GM12872 (cell line): ENCODE measurements at regions not wholly inside any gene's neighbourhood (a gene's known extent, or its start where the extent isn't known, plus 50 kb on each side); places are given as distances from the start of the nearest gene placed in this dataset.

Experiments used
- CTCF ChIP-seq: IDR thresholded peaks from 3 replicates; pipeline ENCODE4 v1.5.1; 2011; ENCODE audit warnings: low read depth, mild to moderate bottlenecking, low read length, moderate library complexity; ENCODE audit not compliant: insufficient read depth

GRCh38 chr4:125826801-125827695, 512.3 kb downstream of the FAT4 start:
- TF ChIP-seq CTCF = no peak

- TF ChIP-seq CTCF = no peak
Measured at GRCh38 chr4:125827696-125828052, 512.9 kb downstream of the FAT4 start.

- TF ChIP-seq CTCF = no peak
Measured at GRCh38 chr4:125828346-125828745, 513.6 kb downstream of the FAT4 start.

- TF ChIP-seq CTCF = no peak
Measured at GRCh38 chr4:125832161-125832560, 517.4 kb downstream of the FAT4 start.

- TF ChIP-seq CTCF = no peak
Measured at GRCh38 chr4:125836597-125837195, 521.9 kb downstream of the FAT4 start.

- TF ChIP-seq CTCF = no peak
Measured at GRCh38 chr4:125837493-125838201, 522.9 kb downstream of the FAT4 start.

GRCh38 chr4:125838202-125838601, 523.4 kb downstream of the FAT4 start:
- no peak for TF ChIP-seq CTCF
